Left ventricle myocardium superior (tissue), 1 donor: ENCODE measurements at regions not wholly inside any gene's neighbourhood (a gene's known extent, or its start where the extent isn't known, plus 50 kb on each side); places are given as distances from the start of the nearest gene placed in this dataset.
A peak's percentile ranks its signal among the peaks of the same experiment; 100 is the strongest.

Experiments
- ATAC-seq: fragments of 200-7000 bp; cut with Tn5 transposase; one replicate; pipeline ENCODE4 v1.9.1; 2020; ENCODE audit warnings: mild to moderate bottlenecking, moderate library complexity
- DNase-seq: peaks from one replicate; pipeline ENCODE4 v3.0.0-alpha.2; 2020
- intact Hi-C: fragments of 100-400 bp; cut with micrococcal nuclease; formaldehyde crosslinking; loops from one replicate; pipeline ENCODE4 v1.11.0; 2022
- donor health status: DM: no; HTN: yes; CAD: no; lungs with severe emphysema.

DNA sequence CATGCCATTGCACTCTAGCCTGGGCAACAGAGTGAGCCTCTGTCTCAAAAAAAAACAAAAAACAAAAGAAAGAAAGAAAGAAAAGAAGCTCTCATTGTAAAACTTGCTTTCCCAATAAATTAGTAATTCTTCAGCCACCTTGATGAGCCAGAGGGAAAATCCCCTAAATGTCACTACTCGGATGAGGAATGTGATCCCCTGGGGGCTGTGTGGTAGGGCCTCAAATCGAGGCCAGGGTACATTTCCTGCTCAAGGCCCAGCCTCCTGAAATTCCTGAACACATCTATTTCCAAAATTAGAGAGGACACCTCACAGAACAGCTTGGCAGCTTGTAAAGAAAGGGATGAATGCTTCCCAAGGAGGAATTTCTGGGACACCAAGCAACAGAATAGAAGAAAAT lies 147.1 kb upstream of the SESN3 start:
- ATAC-seq: no peak
- intact Hi-C loops: no loop called here
- no peak for DNase-seq

DNA sequence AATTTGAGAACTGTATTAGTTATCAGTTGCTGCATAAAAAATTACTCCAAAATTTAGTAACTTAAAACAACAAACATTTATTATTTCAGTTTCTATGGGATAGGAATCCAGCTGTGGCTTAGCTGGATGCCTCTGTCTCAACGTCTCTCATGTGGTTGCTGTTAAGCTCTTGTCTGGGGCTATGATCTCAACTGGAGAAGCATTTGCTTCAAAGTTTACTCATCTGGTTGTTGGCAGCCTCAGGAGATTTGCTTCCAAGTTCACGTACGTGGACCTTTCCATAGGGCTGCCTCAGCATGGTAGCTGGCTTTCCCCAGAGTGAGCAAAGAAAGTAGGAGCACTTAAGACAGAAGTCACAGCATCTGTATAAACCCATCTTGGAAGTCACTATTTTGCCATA lies 144.9 kb upstream of the SESN3 start:
- ATAC-seq: no peak
- intact Hi-C loops: no loop called here

DNA sequence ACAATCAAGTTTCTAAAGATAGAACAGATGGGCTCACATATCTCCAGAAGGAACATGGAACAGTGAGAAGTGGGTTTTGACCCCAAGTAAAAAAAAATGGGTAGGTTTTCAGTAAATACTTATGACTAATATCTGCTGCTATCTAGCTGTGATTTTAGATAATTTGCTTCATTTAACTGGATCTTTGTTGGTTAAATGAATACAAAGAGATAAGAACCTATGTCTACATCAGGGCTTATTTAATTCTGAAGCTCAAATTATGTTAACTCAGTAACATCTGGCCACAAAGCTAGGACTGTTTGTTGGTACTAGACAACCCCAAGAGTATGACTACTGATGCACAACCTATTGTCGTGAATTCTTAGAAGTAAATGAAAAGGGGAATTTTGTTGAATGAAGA lies 144.4 kb upstream of the SESN3 start:
- DNase-seq (no peak), ATAC-seq (no peak)
- intact Hi-C loops: no loop called here

More for the DNA sequence above, 144.9 kb upstream of the SESN3 start:
- DNase-seq: no peak

DNA sequence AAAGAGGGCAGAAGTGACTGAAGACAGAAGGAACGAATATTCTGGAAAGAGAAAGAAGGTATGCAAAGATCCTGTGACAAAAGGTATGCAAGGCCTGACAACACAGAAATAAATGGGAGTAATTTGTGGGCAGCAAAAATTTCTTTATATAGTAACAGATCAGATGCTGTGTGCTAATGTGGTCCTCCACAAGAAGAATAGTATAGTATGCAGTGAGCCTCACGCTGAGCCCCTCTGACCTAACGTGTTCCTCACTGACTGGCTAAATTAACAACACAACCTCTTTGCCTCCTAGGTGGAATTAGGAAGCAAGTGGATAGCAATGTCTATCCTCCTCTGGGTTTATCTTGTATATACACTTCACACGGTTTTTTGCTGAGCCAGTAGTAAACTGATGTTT lies 143.1 kb upstream of the SESN3 start:
- DNase-seq: no peak
- intact Hi-C loops: no loop called here
- ATAC-seq: no peak

DNA sequence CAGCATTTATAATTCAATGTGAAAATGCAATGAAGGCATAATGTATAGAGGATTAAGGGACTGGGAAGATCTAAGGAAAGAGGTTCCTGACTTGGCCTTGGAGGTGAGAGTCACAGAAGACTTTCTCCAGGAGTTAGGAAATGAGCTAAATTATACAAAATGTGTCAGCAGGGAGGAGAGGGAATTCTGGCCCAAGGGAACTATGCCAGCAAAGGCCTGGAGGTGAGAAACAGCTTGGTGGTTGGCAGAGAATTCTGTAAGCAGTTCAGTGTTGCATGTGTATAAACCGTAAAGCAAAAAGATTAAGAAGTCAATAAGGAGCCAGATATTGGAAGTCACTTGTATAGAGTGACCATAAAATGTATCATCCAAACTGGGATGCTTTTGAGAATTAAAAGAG lies 142.2 kb upstream of the SESN3 start:
- ATAC-seq: no peak
- intact Hi-C loops: no loop called here

DNA sequence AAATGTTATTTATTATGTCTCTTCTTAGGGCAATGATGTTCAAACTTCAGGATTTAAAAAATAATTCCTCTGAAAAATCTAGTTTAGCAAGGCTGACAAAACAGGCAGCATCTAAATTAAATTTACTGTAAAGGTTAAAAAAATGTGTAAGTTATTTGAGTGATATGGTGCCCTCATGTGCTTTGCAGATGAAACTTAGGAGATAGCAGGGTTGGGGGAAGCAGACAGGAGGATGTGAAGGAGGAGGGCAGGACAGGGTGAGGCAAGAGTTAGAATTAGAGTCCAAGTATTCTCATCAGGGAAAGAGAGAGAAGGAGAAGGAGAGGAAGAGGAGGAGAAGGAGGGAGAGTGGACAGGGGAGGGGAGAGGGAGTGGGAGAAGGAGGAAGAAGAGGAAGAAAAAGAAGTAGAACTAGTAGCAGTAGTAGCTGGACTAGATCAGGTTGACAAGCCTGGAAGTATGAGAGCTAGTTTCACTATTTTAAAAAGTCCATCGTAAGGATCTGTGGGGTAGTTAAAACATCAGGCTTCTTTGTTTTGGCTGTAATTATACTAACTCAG lies 141.2 kb upstream of the SESN3 start:
- no peak for DNase-seq
- intact Hi-C loops: no loop called here

More for the DNA sequence above, 142.2 kb upstream of the SESN3 start:
- no peak for DNase-seq

DNA sequence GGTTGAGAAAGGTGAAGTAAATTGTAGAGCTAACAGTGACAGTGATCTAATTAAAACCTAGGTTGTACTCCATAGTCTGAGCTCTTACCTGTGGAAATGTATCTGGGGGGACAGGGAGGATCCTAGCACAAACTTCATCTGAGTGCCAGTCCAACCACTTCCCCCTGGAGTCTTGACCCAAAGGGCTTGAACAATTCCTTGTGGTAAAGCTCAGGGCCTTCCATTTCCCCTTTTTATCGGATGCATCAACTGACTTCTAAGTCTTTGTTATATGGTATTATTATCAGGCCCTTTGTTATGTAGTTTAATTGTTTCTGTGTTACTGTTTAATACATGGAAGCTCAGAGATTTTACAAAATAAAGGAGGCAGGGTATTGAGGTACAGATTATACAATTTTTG lies 140.2 kb upstream of the SESN3 start:
- DNase-seq (no peak), ATAC-seq (no peak)
- intact Hi-C loops: no loop called here

More for the DNA sequence above, 141.2 kb upstream of the SESN3 start:
- no peak for ATAC-seq

DNA sequence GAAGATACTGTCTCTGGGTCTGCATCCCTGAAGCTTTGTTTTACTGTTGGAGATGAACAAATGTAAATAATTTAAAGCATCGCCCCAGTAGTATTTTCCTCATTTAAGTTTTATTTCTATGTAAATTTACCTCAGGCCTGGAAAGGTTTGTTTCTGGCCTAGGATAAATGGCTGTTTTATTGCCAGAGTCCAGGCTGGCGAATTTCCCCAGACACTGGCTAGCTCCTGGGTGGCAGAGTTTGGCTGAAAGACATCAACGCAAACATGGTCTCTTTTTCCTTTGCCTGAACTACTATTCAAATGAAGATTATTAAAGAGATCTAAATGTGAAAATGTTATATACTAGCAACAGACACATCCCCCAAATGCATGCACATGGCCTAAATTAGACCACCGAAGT lies 136.7 kb upstream of the SESN3 start:
- DNase-seq (no peak), ATAC-seq (no peak)
- intact Hi-C loops: no loop called here

DNA sequence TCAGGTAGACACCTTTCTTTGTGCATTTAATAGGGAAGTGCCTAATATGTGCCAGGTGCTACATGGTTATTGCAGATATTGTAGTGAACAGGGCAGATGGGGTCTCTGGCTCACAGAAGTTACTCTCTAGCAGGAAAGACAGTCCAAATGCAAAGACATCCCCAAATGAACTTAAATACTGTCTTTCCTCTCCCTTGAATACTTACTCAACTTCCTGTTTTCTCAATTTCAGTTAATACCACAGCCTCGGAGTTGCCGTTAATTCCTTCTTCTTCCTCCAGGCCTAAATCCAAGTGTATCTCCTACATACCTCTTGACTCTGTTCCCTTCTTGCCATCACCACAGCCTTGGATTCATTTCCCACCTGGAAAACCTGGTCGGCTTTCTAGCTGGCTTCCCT lies 134.3 kb upstream of the SESN3 start:
- ATAC-seq: no peak
- intact Hi-C loops: no loop called here

DNA sequence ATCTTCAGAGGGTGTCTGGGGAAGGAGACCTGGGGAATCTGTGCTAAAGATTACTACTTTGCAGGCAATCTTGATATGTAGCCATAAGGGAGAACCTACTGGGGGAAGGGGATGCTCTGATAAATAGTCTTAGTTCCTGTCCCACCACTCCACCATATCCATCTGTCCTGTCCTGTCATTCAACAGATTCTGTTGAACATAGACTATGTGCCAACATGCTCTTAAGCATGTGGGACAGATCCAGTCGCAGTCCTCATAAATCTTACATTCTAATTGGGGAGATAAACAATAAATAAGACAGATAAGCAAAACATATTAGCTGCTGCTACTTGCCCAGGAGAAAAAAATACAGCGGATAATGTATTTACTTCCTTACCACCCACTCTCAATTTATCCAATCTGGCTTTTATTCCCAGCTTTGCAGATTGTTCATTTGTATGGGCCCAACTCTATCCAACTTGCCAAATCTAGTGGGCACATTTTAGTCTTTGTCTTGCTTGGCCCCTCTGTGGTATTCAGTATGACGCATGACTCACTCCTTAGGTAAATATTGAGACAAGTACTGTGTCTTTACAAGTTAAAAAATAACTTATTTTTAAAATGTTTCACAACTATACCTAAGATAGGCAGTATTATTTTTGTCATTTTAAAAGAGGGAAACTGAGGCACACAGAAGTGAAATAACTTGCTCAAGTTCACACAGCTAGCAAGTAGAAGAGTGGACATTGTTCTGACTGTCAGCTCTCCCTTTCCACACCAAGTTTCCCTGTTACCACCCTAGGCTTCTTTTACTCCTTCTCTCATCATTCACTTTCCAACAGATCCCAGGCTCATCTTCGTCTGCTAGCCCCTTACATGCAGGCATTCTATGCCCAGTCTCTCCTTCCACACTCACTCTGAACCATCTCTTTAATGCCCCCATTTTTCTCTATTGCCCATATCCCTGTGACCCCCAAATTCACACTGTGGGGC lies 133.6 kb upstream of the SESN3 start:
- ATAC-seq (no peak), DNase-seq (no peak)
- intact Hi-C loops: no loop called here

More for the DNA sequence above, 134.3 kb upstream of the SESN3 start:
- no peak for DNase-seq

DNA sequence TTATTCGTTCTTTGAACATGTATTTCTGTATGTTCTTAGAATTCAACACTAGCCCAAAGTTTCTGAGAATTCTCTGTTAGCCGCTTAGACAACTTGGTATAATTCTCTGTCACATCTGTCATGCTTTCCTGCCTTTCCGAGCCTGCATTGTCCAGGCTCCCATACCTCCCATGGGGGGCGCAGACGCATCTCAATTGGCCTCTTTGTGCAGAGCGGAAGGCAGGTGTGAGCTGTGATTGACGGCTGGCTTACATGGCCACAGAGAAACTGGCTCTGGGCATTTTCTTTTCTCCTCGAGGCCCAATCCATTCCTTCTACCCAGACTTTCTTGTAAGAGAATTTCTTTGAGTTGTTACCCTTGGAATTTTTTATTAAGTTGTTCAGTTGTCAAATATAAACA lies 132.7 kb upstream of the SESN3 start:
- intact Hi-C loops: no loop called here
- ATAC-seq (no peak), DNase-seq (no peak)

DNA sequence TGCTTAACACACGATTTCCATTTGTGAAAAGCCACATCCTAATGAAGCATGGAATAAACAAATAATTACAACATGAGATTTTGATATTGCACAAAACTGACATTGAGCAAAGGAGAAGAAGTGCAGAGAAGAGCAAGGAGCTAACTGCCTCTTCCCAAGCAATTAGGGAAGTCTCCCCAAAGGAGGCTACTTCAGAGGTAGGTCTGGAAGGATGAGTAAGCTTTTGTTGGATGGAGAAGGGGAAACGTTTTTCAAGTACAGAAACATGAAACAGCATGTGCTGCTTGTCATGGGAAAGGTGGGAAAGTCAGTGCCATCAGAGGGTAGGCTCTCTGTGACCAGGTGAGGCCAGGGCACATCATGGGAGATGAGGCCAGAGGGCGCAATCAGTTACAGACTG lies 132.2 kb upstream of the SESN3 start:
- DNase-seq (no peak), ATAC-seq (no peak)
- intact Hi-C loops: no loop called here

DNA sequence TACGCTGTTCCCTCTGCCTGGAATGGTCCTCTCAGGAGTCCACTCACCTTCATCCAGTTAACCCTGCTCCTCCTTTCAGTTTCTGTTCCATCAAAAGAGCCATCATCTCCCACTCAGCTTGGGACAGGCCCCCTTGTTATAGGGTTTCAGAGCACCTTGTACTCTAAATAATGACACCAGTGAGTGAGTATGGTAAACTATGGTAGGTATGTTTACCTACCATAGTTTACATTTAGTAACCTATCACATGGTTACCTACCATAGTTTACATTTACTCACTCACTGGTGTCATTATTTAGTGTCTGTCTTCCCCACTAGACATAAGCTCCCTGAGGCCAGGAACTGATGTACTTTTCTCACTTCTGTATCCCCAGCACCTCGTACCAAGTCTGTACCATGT lies 130.2 kb upstream of the SESN3 start:
- DNase-seq (no peak), ATAC-seq (no peak)
- intact Hi-C loops: no loop called here

DNA sequence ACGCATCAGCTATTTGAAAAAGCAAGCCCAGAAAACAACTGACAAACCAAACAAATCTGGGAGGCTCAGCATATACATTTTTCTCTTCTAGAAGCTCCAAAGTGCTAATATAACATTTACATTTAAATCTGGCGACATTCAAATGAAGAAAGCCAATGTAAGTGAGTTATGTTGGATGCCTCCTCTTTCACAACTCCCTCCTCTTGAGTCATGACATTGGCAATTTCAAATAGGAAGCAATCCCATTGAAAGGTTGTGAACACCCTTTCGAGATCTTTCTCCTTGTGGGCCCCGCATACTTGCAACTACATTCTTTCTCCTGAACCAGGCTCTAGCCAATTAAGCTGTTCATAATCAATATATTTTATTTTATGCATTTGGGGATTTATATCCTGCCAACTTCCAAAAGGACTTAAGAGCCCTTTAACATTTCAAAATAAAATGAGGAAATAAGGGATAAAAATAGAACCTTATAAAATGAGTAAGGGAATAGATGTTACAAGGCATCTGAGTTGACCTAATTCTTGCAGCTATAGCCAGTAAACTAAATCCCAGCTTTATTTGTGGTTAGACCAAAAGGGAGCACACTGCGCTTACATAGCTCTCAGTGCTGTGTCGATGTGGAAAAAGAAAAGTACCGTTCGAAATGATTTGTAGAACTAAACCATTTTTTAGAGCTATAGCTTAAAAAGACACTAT lies 129.5 kb upstream of the SESN3 start:
- DNase-seq (no peak), ATAC-seq (no peak)
- intact Hi-C loops: no loop called here

DNA sequence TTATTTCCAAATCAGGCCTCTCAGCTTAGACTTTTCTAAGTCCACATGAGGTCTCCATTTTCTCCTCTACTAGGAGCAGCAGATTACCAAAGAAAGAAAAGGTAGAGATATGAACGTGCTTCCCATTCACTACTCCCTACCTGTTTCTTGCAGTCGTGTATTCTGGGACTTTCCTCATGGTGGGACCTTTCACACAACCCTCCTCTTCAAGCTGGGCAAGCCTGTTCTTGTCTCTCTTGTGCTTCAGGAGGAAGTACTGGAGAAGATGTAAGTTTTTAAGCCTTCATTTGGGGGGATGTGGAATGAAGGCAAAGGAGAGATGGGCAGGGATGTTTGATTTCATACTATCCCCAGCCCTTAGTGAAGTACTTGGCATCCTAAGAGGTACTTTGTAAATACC lies 128.8 kb upstream of the SESN3 start:
- ATAC-seq (no peak), DNase-seq (no peak)
- intact Hi-C loops: no loop called here

DNA sequence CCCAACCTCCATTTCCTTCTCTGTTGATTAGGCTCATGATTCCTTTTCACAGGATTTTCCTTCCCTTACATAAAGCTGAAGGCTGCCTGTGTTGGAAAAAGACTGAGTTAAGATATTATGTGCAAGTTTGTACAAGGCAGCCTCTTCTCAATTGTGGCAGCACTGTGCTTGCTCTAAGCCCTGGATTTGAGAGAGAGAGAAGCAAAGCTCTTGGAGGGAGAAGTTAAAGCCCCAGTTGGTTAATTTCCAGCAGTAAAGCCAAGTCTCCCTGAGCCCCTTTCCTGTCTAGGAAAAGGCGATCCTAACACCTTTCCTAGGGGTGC lies 128.3 kb upstream of the SESN3 start:
- DNase-seq: no peak
- no peak for ATAC-seq
- intact Hi-C loops: no loop called here

DNA sequence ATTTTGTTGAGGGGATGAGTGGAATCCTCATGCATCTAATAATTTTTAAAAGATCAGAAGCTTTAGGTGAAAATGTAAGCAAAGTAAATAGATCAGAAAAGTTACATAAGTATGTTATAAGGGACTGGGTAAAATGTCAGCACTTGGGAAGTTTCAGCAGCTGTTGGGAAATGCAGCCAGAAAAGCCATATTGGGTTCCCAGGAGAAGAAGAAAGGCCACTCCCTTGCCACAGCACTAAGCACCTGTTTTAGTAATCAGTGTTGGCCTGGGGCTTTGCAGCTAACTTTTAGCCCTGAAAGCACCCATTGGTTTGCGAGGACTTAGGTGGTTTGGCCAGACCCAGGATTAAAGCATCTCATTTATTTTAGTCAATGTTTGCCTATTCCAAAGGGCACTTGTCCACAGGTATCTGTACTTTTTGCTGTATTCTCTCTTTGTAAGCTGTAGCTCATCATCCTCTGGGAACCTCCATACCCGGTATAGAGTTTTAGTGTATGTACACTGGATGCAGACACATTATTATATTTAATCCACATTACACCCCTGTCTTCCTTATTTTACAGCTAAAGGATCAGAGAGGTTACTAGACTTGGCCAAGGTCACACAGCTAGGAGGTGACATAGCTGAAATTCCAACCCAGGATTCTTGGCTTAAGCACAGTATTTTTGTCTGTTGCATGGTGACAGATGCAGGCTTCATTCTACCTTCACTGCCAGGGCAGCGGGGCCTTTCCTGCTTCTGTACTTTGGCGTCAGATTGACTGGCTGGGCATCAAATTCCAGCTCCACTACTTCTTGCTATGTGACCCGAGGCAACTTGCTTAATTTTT lies 127.7 kb upstream of the SESN3 start:
- no peak for DNase-seq
- peak; percentile 72 for ATAC-seq
- intact Hi-C loops: no loop called here

DNA sequence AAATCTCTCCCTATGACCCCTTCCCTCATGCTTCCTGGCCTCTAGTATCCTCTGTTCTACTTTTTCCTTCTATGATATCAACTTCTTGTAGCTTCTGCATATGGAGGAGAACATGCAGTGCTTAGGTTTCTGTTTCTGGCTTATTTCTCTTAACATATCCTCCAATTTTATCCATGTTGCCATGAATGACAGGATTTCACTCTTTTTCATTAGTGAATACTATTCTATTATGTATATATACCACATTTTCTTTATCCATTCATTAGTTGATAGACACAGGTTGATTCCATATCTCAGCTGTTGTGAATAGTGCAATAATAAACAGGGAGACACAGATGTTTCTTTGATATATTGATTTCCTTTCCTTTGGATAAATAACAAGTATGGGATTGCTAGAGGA lies 123.3 kb upstream of the SESN3 start:
- intact Hi-C loops: no loop called here
- ATAC-seq (no peak), DNase-seq (no peak)

DNA sequence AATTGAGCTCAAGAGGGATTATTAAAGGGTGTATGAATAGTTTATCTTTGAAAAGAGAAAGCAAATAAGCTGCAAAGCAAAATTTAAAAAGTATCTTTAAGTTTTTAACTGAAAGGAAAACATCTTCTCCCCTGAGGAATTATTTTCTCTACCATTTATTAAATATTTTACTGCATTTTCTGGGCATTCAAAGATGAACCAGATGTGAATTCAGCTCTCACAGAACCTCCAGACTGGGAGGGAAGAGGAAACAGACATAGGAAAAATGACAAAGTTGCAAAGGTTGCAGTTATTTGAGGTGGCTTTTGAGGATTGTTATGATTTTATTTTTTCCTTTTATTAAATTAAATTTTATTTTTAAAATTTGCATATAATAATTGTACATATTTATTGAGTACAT lies 122.7 kb upstream of the SESN3 start:
- ATAC-seq (no peak), DNase-seq (no peak)
- intact Hi-C loops: no loop called here
